HG03103 (cell line): ENCODE measurements at regions not wholly inside any gene's neighbourhood (a gene's known extent, or its start where the extent isn't known, plus 50 kb on each side); places are given as distances from the start of the nearest gene placed in this dataset.
"Not testable (repeated sequence)": the region's sequence is repeated elsewhere in the genome, so short reads cannot be mapped to it uniquely, and the experiment has no call there.

ENCODE experiments used
- ATAC-seq: cut with Tn5 transposase; IDR thresholded peaks from one replicate; pipeline ENCODE4 v1.9.1; 2021; ENCODE audit warnings: low read depth; ENCODE audit not compliant: unreplicated experiment

DNA sequence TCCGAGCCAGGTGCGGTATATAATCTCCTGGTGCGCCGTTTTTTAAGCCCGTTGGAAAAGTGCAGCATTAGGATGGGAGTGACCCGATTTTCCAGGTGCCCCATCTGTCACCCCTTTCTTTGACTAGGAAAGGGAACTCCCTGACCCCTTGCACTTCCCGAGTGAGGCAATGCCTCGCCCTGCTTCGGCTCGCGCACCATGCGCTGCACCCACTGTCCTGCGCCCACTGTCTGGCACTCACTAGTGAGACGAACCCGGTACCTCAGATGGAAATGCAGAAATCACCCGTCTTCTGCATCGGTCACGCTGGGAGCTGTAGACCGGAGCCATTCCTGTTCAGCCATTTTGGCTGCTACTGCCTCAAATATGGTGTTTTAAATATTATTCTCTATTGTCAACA lies 198.0 kb downstream of the MEIS1 start:
- not testable (repeated sequence) for ATAC-seq

- ATAC-seq: no peak
Measured at GRCh38 chr2:66633631-66634030, 198.7 kb downstream of the MEIS1 start.

DNA sequence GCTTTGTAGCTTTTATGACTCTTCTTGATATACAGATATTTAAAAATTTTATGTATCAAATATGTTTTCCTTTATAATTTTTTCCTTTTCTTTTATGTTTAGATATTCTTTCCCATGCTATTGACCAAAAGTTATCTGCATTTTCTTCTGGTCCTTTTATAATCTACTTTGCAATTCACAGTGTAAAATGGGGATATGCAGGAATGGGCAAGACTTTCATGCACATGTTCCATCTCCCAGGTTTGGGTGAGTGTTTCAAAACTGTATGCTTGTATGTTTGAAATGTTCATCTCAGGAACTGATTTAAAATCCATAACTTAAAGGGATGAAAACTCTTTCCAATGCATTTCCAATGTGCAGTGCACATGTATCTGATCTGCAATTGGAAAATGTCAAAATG lies 199.9 kb downstream of the MEIS1 start:
- ATAC-seq: no peak

GRCh38 chr2:66641685-66642084 lies 206.8 kb downstream of the MEIS1 start:
- ATAC-seq: no peak

DNA sequence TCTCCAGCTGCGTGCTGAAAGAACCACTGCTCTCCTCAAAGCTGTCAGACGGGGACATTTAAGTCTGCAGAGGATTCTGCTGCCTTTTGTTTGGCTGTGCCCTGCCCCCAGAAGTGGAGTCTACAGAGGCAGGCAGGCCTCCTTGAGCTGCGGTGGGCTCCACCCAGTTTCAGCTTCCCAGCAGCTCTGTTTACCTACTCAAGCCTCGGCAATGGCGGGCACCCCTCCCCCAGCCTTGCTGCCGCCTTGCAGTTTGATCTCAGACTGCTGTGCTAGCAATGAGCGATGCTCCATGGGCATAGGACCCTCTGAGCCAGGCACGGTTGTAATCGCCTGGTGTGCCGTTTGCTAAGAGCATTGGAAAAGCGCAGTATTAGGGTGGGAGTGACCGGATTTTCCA lies 213.2 kb downstream of the MEIS1 start:
- ATAC-seq: not testable (repeated sequence)

- ATAC-seq: no peak
Measured at GRCh38 chr2:66649006-66649405, 214.1 kb downstream of the MEIS1 start.

GRCh38 chr2:66651295-66651694 lies 216.4 kb downstream of the MEIS1 start:
- ATAC-seq: no peak

- no peak for ATAC-seq
Measured at GRCh38 chr2:66660804-66661203, 225.9 kb downstream of the MEIS1 start.

GRCh38 chr2:66661253-66662173 lies 226.6 kb downstream of the MEIS1 start:
- ATAC-seq: no peak

- no peak for ATAC-seq
Measured at GRCh38 chr2:66665124-66665984, 230.4 kb downstream of the MEIS1 start.

- no peak for ATAC-seq
Measured at GRCh38 chr2:66667301-66667700, 232.4 kb downstream of the MEIS1 start.

DNA sequence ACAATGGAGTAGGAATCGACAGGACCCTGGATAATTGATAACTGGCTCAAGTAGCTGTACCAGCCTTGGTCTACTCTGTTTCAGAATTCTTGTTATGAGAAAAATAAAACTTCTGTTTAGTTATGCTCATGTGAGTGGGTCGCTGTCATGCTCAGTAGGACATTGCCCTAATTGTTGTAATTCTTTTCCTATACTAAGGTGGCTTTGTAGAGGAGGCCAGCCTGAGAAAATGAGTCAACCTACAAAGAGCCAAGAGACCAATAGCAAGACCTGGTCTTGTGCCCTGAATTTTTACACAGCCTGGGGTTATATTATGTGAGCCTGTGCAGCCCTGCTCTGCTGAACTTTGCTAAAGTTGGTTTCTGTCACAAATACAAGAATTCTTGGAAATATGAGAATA lies 238.4 kb downstream of the MEIS1 start:
- ATAC-seq: no peak

- no peak for ATAC-seq
Measured at GRCh38 chr2:66674087-66674486, 239.2 kb downstream of the MEIS1 start.

GRCh38 chr2:66675591-66675990 lies 240.7 kb downstream of the MEIS1 start:
- no peak for ATAC-seq

GRCh38 chr2:66679442-66679841 lies 244.5 kb downstream of the MEIS1 start:
- no peak for ATAC-seq

DNA sequence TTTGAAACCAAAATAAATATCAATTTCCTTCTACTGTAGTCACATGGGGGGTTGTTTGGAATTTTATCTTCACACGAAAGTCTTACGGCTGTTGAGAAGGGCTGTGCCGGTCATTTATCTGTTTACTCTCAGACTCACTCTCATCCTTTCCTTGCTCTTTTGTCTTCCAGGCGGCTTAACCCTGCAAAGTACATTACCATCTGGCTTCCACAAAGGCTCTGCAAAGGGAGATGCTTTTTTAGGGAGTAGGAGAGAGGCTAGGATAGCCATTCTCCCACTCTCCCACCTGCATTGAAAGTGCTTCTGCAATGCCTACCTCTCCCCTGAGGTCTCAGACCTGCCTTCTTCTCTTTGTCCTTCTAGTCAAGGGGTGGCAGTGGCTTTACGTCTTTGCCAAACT lies 247.6 kb downstream of the MEIS1 start:
- ATAC-seq: no peak

DNA sequence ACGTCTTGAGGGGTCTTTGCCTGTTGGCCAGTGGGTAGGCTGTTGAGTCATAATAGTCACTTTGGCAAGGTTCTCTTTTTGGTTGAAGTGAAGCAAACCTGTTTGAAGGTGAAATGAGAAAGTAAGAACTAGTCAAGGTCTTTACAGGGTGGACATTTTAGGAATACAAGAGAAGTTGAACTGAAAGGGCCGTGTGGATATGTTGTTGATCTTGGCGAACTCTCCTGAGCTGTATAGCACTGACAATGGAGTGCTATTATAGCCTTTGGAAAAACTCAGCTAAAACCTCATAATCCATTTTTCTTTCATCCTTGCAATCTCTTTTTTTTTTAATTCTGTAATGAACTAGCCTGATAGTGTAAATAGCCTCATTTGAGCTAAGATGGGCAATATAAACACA lies 248.1 kb downstream of the MEIS1 start:
- no peak for ATAC-seq

GRCh38 chr2:66683599-66683998 lies 248.7 kb downstream of the MEIS1 start:
- no peak for ATAC-seq

DNA sequence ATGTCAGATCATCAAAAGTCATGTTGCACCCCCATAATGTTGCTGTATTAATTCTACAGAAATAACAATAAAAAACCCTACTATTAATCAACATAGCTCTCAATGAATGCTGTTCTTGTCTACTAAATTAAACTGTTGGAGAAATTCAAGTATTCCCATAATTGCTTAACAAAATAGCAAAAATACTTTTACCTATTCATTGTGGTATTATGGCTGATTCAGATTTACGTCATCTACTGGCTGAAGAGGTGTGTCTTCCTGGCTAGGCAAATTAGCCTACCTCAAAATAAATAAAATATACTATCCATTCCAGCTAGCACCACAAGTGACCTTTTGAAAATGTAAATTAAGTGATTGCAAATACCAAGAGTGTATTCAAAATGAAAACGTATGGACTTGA lies 249.4 kb downstream of the MEIS1 start:
- ATAC-seq: no peak

- no peak for ATAC-seq
Measured at GRCh38 chr2:66686755-66687154, 251.8 kb downstream of the MEIS1 start.

- ATAC-seq: no peak
Measured at GRCh38 chr2:66688951-66689350, 254.0 kb downstream of the MEIS1 start.
